GM23248 (cell line): ENCODE measurements at regions not wholly inside any gene's neighbourhood (a gene's known extent, or its start where the extent isn't known, plus 50 kb on each side); places are given as distances from the start of the nearest gene placed in this dataset.

Experiments
- EZH2 ChIP-seq: fragments of 200-600 bp; sonication (generic); IDR thresholded peaks from 2 replicates; pipeline ENCODE4 v1.6.1; 2018; ENCODE audit warnings: antibody characterized with exemption, mild to moderate bottlenecking; ENCODE audit not compliant: insufficient read depth, poor library complexity, severe bottlenecking
- EZH2phosphoT487 ChIP-seq: fragments of 200-600 bp; sonication (generic); IDR thresholded peaks from 2 replicates; pipeline ENCODE4 v1.6.1; 2018; ENCODE audit warnings: antibody characterized with exemption, moderate library complexity, mild to moderate bottlenecking, low read depth; ENCODE audit not compliant: insufficient read depth

- TF ChIP-seq EZH2 (no peak), EZH2phosphoT487 (no peak)
Observed at GRCh38 chr5:147057051-147057450, 177.8 kb upstream of the STK32A start.
